LNCAP (cell line): ENCODE measurements at regions not wholly inside any gene's neighbourhood (a gene's known extent, or its start where the extent isn't known, plus 50 kb on each side); places are given as distances from the start of the nearest gene placed in this dataset.

Experiments
- TF ChIP-seq, protein P1 (sequence below): fragments of 450-650 bp; IDR thresholded peaks from 2 replicates; pipeline ENCODE4 v1.5.1; 2017; ENCODE audit warnings: mild to moderate bottlenecking

DNA sequence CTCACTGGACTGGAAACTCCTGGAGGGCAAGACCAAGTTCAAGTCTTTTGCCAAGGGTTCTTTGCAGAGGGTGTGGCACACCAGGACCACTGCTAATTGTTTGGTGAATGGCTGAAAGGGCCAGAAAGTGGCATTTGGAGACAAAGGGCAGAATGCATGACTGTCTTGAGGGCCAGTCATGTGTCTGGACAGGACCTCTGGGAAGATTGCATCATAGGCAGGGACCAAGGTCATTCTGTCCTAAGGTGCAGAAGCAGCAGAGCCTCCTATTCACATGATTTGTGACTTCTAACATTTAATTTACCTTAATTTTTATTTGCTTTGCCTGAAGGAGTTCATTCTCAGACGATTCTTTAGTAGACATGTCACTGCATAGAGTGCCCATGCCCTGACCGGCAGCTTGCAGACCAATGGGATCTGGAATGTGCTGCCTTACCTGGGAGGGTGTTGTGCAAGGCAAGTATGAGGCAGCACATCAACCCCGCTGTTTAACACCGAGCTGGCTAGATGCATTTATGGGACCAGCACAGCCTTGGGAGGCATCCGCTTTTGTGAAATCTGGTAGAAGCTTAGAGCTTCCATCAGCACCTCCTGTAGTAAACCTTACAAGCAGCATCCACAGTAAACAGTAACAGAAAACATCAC lies 62.3 kb upstream of the MAF start:
- TF ChIP-seq, protein P1, sequence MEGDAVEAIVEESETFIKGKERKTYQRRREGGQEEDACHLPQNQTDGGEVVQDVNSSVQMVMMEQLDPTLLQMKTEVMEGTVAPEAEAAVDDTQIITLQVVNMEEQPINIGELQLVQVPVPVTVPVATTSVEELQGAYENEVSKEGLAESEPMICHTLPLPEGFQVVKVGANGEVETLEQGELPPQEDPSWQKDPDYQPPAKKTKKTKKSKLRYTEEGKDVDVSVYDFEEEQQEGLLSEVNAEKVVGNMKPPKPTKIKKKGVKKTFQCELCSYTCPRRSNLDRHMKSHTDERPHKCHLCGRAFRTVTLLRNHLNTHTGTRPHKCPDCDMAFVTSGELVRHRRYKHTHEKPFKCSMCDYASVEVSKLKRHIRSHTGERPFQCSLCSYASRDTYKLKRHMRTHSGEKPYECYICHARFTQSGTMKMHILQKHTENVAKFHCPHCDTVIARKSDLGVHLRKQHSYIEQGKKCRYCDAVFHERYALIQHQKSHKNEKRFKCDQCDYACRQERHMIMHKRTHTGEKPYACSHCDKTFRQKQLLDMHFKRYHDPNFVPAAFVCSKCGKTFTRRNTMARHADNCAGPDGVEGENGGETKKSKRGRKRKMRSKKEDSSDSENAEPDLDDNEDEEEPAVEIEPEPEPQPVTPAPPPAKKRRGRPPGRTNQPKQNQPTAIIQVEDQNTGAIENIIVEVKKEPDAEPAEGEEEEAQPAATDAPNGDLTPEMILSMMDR = no peak

DNA sequence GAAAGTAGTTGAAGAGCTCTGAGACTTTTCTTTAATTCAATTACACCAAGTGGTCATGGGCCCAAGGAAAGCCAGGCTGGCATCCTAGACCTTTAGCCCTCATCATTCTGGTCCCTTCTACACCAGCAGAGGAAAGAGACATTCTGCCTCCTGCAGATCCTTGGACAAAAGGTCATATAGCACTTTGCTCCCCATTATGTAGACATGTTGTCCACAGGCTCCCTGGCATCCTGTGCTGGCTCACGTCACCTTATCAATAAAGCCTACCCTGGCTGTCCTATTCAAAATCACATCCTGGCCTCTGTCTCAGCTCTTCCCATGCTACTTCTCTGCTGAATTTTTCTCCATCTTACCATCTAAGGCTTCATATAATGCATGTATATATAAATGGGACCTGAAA lies 61.6 kb upstream of the MAF start:
- TF ChIP-seq, protein P1 = no peak

DNA sequence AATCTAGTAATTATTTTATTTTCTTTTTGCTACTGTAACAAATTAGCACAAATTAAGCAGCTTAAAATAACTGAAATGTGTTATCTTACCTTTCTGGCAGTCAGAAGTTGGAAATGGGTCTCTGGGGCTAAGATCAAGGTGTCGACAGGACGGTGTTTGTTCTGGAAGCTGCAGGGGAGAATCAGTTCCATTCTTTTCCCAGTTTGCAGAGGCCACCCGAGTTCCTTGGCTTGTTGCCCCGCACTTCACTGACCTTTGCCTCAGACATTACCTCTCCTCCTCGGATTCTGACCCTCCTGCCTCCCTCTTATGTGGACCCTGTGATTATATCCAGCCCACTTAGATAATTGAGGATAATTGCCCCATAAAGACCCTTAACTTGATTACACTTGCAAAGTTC lies 61.0 kb upstream of the MAF start:
- TF ChIP-seq, protein P1 = no peak

DNA sequence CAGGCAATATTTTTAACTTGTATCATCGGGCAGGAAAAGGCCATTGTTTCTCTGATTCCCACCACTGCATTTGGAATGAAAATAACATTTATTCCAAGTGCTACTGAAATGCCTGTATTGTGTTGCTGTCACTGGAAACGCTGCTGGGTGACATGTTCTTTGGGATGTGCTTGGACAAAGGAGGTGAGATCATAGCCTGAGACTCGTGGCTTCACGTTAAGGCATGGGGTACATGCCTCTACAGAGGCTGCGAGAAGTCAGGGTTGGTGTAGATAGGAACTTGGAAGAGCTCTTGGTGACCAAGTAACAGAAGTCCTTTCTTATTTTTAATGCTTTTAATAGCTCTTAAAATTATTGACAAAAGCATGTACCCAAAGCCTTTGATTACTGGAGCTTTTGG lies 58.8 kb upstream of the MAF start:
- TF ChIP-seq, protein P1 = no peak

DNA sequence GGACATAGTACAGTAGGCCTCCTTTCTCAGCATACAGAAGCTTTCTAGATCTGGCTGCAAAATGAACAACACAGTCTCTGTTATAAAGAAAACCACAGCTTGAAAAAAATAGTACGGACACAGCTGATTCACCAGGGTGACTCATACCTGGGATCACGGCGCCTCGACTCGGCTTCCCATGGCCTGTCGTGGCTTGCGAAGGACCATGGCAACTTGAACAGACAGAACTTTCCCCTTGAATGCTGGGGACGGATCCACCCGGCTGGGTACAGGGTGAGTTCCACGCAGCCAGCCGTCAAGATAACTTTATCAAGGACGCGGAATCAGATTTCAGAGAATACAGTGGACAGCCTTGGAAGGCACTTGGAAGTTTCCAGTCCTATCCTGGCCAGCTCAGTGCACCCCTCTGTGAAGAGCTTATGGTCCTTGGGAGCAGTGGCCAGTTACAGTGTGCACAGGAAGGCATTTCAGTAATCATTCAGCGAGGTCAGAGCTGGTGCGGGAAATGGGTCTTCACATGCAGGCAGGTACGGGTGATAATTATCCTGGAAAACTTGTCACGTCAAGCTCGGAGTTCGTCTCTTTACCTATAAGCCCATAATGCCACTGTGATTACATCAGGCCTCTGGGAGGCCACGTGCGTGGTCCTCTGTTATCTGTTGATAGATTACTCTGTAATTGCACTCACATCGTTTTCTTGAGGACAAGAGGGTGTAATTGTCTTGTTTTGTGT lies 57.9 kb upstream of the MAF start:
- TF ChIP-seq, protein P1 = no peak

DNA sequence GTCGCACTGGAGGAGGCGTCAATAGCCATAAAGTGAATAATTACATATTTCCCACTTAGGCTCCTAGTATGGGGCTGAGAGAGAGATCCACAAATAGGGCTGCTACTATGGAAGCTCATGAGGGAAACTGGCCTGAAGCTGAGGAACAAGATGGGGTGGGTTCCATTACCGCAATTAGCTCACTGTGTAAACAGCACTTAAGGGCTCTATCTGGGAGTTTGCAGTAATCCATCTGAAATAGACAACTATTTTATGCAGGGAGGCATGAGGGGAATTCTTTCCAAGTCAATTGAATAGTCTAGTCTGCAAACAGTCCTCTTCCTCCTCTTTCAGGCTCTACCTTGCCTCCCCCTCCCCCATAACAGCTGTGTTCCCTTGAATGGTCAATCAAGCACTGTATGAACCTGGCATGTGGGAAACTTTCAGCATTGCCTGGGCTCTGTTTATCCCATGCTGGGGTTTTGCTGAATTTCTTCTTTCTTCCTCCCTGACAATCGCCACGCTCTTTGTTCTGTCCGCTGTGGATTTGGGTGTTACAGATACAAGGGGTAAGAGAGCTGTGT lies 56.1 kb upstream of the MAF start:
- TF ChIP-seq, protein P1 = no peak

DNA sequence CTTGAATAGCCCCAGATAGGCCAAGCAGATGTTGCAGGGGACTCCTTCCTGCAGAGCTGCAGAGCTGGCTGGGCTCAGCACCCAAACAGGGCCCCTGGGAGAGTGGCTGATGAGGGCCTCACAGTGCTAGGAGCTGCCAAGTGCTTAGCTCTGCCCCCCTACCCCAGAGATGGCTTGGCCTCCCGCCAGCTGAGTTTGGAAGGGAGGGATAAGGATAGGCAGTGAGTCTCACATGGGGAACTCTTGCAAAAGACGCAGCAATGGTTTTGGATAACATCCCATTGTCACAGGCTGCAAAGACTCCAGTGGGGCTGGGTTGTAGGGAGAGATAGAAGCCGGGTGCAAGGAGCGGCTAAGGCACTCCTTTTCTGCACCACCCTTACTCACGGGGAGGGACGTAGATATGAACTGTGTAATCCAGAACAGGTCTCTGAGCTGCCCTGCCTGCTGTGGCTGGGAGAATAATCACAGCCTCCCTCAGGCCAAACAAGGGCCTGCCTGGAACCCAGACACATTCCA lies 52.9 kb upstream of the MAF start:
- TF ChIP-seq, protein P1 = no peak
